SIG-M5 (cell line): ENCODE measurements at regions not wholly inside any gene's neighbourhood (a gene's known extent, or its start where the extent isn't known, plus 50 kb on each side); places are given as distances from the start of the nearest gene placed in this dataset.
"Not testable (repeated sequence)": the region's sequence is repeated elsewhere in the genome, so short reads cannot be mapped to it uniquely, and the experiment has no call there.

ENCODE experiments used
- DNase-seq: peaks from one replicate; lab custom pipeline; 2025; lab: John Stamatoyannopoulos, UW

GRCh38 chr3:21989341-21990042, 238.5 kb upstream of the ZNF385D start:
- no peak for DNase-seq

GRCh38 chr3:21991061-21991460, 240.1 kb upstream of the ZNF385D start:
- DNase-seq, result no peak

GRCh38 chr3:21995079-21995607, 244.1 kb upstream of the ZNF385D start:
- no peak for DNase-seq

GRCh38 chr3:22007368-22007767, 256.4 kb upstream of the ZNF385D start:
- no peak for DNase-seq

GRCh38 chr3:22010997-22011396, 260.0 kb upstream of the ZNF385D start:
- DNase-seq, result no peak

GRCh38 chr3:22012471-22012870, 261.5 kb upstream of the ZNF385D start:
- no peak for DNase-seq

GRCh38 chr3:22013641-22014040, 262.6 kb upstream of the ZNF385D start:
- no peak for DNase-seq

GRCh38 chr3:22016197-22016596, 265.2 kb upstream of the ZNF385D start:
- DNase-seq, result no peak

- not testable (repeated sequence) for DNase-seq
Measured at GRCh38 chr3:22024638-22025037, 273.6 kb upstream of the ZNF385D start.

GRCh38 chr3:22029480-22029879, 278.5 kb upstream of the ZNF385D start:
- no peak for DNase-seq

GRCh38 chr3:22039161-22039560, 288.2 kb upstream of the ZNF385D start:
- no peak for DNase-seq

- no peak for DNase-seq
Measured at GRCh38 chr3:22040150-22040549, 289.1 kb upstream of the ZNF385D start.

- DNase-seq, result no peak
Measured at GRCh38 chr3:22045882-22046281, 294.9 kb upstream of the ZNF385D start.

GRCh38 chr3:22063500-22063899, 312.5 kb upstream of the ZNF385D start:
- DNase-seq, result no peak

- no peak for DNase-seq
Measured at GRCh38 chr3:22068619-22069018, 317.6 kb upstream of the ZNF385D start.

GRCh38 chr3:22088204-22088603, 337.2 kb upstream of the ZNF385D start:
- DNase-seq, result no peak

- no peak for DNase-seq
Measured at GRCh38 chr3:22089284-22089683, 338.3 kb upstream of the ZNF385D start.

- no peak for DNase-seq
Measured at GRCh38 chr3:22091329-22091728, 340.3 kb upstream of the ZNF385D start.

GRCh38 chr3:22098021-22098420, 347.0 kb upstream of the ZNF385D start:
- no peak for DNase-seq

GRCh38 chr3:22101351-22101750, 350.3 kb upstream of the ZNF385D start:
- no peak for DNase-seq

- no peak for DNase-seq
Measured at GRCh38 chr3:22101811-22102210, 350.8 kb upstream of the ZNF385D start.

GRCh38 chr3:22103423-22103822, 352.4 kb upstream of the ZNF385D start:
- DNase-seq, result no peak

- no peak for DNase-seq
Measured at GRCh38 chr3:22106213-22106896, 355.3 kb upstream of the ZNF385D start.

- DNase-seq, result no peak
Measured at GRCh38 chr3:22111226-22111625, 360.2 kb upstream of the ZNF385D start.
